NCI-H1930 (cell line): ENCODE measurements at regions not wholly inside any gene's neighbourhood (a gene's known extent, or its start where the extent isn't known, plus 50 kb on each side); places are given as distances from the start of the nearest gene placed in this dataset.
"Not testable (repeated sequence)": the region's sequence is repeated elsewhere in the genome, so short reads cannot be mapped to it uniquely, and the experiment has no call there.

Experiments used
- DNase-seq, 2 experiments: peaks; one replicate each; lab custom pipeline; 2025; lab: John Stamatoyannopoulos, UW

DNA sequence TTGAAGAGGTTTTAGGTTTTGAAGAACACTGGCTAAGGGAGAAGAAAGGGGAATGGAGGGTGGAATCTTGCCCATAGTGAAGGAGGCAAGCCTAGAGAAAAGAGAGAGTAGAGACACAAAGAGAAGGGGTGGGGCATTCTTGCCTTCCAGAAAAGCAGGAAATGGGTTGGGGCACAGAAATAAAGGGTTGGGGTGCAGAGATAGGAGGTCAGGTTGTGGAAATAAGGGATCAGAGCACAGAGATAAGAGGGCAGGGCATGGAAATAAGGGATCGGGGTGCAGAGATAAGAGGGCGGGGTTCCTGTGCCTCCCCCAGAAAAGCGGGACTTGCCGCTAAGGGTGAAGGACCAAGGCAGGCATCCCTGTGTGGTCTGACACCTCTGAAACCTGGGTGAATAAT lies 69.9 kb downstream of the ALG1L2 start:
- not testable (repeated sequence) for DNase-seq

DNA sequence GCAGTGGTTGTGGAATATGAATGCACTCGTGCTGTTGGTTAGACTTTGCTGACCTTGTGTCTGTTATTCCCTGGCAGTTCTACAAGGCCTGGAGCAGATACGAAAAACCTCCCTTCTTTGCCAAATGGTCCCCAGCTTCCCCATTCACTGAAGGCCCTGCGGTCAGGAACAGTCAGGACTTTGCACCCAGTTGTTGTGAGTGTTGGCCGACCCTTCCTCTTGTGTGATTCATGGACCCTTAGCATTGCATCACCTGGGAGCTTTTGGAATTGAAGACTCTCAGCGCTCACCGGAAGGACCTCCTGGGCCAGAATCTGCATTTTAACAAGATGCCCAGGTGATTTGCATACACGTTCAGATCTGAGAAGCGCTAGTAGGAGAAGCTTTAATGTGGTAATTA lies 71.6 kb downstream of the ALG1L2 start:
- not testable (repeated sequence) for DNase-seq

DNA sequence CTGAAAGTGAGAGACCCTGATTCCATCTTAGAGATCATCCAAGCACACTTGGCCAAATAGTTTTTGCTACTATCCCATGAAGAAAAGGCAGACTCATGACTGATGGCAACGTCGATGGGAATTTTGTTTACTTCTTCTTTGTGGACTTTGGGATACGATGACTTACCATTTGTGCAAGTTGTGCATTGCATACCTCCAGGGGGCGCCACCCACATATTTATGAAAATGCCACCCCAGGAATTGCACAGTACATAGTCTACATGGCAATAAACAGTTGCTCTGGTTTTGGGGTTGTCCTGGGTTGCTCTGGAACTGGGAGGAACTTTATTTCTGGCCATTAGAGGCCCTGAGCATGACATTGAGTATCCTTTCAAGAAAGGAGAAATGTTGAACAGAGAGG lies 73.8 kb downstream of the ALG1L2 start:
- DNase-seq, result not testable (repeated sequence)

DNA sequence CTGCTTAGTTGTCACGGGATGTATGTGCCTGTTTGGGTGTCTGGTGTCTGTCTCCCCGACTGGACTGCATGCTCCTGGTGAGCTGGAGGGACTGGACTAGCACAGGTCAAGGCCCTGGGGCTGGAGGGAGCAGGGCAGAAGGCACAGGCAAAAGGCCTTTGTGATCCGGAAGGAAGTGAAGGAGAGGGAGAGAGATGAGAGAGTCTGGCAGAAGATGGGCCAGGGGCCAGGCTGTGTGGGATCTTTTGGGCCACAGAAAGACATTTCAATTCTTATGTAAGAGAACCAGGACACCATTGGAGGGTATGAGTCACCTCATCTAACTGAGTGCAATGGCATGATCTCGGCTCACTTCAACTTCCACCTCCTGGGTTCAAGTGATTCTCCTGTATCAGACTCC lies 85.2 kb downstream of the ALG1L2 start:
- not testable (repeated sequence) for DNase-seq

DNA sequence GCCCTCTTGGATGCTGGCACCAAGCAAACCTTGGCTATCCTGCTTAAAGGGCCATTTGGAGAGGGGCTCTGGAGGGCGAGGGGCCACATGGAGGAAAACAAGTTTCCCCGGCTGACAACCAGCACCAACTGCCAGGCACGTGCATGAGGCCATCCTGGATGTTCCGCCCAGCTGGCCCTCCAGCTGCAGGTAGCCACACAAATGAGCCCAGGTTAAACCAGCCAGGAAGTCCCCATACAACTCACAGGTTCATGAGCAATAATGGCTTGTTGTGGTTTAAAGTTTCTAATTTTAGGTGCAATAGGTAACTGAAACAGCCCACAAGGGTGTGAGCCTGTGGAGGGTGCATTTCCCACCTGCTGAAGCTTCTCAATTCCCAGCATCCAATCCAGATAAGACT lies 93.6 kb downstream of the ALG1L2 start:
- not testable (repeated sequence) for DNase-seq

DNA sequence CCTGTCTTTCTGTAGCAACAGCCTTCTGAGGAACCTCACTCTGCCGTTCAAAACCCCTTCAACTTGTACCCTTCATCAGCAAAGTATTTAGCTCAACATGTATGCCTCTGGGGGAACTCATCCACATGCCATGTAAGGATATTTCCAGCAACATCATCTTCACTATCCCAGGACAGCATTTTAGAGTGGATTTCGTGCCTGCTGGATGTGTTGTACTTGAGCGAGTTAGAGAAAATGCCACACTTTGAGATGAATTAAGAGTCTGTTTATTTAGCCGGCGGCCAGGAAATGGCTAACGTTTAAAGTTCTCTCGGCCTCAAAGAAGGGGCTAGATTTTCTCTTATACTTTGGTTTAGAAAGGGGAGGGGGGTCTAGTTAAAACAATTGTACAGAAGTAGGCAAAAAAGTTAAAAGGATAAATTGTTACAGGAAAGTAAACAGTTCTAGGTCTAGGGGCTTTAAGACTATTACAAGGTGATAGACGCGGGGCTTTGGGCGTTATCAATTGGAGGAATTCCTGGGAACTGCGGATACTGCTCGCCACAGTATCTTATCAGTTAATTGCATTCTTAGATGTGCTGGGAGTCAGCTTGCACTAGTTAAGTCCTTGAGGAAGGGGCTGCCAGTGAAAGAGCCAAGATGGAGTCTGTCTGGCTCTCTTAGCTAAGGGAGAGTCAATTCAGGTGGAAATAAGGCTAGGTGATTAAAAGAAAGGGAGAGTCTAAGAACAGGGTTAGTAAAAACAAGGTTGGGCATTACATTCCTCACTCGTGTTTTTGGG lies 95.0 kb downstream of the ALG1L2 start:
- not testable (repeated sequence) for DNase-seq

DNA sequence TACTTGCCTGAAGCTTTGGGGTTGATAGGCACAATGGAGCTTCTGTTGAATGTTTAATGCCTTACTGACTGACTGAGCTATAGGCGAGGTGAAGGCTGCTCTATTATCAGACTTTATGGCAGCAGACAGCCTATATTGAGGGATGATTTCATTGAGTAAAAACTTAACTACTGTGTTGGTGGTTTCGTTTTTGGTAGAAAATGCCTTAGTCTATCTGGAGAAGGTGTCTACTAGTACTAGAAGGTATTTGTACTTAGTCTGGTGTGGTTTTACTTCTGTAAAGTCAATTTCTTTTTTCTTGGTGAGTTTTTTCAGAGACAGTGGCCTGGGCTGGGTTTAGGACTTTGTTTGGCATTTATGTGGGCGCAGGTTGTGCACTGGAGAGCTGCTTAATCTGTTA lies 97.2 kb downstream of the ALG1L2 start:
- DNase-seq, result not testable (repeated sequence)

DNA sequence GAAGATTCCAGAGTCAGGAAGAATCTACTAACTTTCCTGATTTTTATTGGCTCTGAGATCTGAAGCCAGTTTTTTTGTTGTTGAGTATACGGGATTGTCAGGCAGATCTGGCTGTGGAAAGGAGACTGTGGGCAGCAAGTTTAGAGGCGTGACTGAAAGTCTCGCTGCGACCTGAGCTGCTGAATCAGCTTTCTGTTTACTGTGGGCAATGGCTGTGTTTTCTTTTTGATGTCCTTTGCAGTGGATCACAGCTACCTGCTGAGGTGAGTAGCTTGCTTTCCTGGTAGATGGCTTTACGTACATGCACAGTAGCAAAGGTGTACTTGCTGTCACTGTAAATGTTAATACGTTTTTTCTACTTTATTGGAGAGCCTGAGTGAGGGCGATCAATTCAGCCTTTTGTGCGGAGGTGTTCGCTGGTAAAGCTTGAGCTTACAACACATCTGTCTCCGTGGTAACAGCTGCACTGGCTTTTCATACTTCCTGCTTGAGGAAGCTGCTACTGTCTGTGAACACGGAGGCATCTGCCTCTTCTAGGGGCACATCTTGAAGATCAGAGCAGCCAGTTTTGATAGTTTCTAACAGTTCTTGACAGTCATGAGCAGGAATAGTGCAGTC lies 97.8 kb downstream of the ALG1L2 start:
- DNase-seq, result not testable (repeated sequence)

DNA sequence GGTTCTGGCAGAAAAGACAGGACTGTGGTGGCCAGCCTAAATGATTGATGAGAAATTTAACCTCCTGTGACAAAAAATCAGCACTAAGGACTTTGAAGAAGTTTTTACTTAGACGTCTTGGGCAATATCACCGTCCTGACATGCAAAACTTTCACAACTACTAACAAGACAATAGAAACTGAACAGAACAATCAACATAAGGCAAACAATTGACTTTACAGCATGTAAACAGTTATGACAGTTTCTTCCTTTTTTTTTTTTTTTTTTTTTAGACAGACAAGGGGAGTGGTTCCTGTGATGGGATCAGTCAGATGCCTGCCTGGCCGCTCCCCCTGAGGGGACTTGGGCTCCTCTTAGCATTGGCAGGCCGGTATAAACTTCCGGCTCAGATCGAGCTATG lies 100.8 kb downstream of the ALG1L2 start:
- DNase-seq, result not testable (repeated sequence)

DNA sequence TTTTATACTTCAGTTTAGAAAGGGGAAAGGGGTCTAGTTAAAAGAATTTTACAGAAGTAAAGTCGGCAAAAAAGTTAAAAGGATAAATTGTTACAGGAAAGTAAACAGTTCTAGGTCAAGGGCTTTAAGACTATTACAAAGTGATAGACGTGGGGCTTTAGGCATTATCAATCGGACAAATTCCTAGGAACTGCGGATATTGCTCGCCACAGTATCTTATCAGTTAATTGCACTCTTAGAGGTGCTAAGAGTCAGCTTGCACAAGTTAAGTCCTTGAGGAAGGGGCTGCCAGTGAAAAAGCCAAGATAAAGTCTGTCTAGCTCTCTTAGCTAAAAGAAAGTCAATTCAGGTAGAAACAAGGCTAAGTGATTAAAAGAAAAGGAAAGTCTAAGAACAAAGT lies 102.1 kb downstream of the ALG1L2 start:
- DNase-seq, result not testable (repeated sequence)

DNA sequence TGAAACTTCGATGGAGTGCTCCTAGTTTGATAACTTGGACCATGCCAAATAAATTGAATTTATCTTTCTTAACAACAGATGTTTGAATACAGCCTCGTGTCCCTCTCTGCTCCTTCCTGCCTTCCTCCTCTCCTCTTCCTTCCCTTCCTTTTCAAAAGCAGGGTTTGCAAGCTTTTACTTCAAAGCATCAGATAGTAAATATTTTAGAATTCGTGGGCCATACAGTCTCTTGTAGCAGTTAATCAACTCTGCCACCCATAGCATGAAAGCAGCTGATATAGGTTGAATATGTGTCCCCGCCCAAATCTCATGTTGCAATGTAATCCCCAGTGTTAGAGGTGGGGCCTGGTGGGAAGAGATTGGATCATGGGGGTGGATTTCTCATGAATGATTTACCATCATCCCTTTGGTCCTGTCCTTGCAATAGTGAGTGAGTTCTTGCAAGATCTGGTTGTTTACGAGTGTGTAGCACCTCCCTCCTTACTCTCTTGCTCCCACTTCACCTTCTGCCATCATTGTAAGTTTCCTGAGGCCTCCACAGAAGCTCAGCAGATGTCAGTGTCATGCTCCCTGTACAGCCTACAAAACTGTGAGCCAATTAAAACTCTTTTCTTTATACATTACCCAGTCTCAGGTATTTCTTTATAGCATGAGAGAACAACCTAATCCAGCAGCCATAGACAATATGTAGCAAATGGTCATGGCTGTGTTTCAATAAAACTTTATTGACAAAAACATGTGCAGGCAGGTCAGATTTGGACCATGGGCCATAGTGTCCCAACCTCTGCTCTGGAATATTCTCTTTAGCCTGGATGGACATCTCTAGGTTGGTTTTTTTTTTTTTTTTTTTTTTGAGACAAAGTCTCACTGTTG lies 102.8 kb downstream of the ALG1L2 start:
- not testable (repeated sequence) for DNase-seq

DNA sequence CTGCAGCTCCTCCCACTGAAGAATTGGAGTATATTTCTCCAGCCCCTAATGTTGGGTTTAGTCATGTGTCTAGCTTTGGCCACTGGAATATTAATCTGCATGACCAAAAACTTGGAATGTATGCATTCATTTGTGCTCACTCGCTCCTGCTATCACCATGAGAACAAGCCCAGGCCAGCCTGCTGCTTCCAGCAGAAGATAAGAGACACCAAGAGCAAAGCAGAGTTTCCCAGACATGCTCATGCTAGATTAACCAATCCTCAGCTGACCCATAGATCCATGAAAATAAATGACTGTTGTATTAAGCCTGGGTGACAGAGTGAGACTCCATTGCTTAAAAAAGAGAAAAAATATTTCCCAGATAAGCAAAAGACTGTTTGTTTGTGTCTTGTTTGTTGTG lies 119.6 kb downstream of the ALG1L2 start:
- DNase-seq, result not testable (repeated sequence)

DNA sequence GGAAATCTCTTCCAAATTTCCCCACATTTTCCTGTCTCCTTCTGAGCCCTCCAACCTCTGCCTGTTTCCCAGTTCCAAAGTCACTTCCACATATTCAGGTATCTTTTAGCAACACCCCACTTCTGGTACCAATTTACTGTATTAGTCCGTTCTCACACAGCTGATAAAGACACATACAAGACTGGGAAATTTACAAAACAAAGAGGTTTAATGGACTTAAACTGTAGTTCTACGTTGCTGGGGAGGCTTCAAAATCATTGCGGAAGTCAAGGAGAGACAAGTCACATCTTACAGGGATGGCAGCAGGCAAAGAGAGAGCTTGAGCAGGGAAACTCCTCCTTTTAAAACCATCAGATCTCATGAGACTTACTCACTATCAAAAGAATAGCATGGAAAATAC lies 122.0 kb downstream of the ALG1L2 start:
- DNase-seq, result not testable (repeated sequence)

DNA sequence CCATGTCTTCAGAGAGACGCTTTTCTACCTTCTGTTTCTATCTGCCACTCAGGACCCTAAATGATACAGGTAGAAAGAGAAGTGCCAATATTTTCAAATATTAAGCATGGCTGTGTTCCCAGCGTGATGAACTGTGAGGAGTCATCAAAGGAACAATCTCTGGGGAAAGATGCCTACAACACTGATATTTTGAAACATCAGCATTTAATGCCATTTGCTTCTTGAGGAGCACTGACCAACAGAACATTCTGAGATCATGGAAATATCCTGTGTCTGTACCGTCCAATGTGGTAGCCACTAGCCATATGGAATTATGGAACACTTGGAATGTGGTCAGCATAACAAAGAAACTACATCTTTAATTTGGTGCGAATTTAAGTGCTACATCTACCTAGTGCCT lies 117.9 kb upstream of the COL6A5 start:
- no peak for DNase-seq

DNA sequence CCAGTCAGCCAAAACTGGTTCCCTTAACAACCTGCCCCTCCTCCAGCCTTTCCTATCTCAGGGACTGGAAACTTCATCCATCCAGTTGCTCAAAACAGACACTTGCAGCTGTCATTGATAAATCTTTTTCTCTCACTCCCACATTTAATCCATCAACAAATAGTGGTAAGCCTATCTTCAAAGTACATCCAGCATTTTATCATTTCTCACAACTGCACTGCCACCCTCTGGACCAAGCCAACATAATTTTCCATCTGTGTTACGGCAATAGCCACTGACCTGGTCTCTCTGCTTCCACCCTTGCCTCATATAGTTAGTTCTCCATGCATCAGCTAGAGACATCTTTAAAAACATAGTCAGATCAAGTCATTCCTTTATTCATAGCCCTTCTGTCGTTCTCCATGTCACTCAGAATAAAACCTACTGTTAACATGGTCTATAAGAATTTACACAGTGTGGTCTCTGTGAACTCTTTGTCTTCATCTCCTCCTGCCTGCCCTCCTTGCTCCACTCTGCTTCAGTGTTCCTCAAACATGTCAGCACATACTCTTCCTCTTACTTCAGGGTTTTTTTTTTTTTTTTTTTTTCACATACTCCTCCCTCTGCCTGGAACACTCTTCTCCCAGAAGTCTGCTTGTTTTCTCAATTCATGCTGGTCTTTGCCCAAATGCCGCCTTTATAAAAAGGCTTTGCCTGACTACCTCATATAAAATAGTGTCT lies 102.5 kb upstream of the COL6A5 start:
- no peak for DNase-seq

DNA sequence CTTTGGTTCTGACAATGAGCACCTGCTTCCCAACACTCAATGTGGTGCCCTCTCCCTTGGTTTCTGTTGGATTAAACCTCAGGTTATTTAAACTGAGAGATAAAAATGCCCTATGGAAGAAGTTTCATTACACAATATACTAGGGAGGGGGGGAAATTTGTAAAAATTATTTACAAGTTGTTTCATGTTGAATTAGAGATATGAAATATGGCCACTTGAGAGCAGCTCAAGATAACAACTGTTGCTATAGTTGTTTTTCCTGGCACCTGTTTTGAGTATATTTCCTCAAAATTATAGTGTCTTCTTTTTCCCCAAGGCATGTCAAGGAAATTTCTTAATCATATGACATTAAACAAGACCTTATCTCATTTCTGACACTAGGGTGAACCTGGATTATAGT lies 101.7 kb upstream of the COL6A5 start:
- no peak for DNase-seq

DNA sequence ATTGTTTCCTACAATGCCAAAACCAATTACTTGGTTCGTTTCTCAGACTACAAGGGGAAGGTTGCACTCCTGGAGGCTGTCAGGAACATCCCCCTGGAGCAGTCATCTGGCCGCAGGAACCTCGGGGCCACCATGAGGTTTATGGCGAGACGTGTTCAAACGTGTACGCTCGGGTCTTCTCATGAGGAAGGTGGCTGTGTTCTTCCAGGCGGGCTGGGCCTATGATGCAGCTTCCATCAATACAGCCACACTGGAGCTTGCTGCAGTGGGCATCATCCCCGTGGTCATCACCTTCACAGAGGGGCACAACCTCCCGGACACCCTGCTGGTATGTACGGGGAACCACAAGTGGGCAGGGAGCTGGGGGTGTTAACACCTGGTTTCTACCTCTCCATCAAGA lies 94.5 kb upstream of the COL6A5 start:
- DNase-seq, result no peak

DNA sequence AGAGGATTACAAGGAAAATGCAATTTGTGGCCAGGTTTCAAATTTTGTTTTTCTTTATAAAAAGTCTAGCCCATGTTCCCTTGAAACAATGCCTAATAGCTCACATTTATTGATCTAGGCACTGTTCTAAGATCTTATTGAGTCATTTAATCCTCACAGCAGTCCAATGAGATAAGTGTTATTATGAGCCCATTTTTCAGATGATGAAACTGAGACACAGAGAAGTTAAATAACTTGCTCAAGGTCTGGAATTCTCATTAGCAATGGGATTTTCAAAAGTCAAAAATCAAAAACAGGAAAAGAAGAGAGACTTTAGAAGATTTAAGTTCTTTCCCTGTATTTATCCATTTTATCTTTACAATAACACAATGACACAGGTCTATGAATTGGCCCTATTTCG lies 90.0 kb upstream of the COL6A5 start:
- DNase-seq, result no peak

DNA sequence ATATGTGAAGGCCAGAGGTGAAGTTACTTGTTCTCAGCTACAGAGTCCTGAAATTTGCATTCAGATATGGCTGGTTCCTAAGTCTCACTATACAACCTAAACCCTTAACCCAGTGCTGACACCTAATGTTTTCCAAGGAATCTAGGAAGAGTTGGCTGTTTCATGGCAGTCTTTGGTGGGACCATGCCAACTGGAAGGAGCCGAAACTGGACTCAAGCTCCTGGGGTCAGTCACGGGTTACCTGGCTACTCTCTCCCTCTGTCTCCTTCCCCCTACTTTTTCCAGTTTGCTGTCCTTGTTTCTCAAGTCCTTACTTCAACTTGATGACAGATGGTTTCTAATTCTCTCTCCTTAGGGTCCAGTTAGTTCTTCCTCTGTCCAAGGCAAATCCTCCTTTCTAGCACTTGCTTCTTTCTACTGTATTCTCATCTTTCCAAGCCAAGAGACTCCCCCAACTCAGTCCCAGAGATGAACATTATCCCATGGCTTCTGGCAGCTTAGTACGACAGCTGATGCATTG lies 88.6 kb upstream of the COL6A5 start:
- no peak for DNase-seq

DNA sequence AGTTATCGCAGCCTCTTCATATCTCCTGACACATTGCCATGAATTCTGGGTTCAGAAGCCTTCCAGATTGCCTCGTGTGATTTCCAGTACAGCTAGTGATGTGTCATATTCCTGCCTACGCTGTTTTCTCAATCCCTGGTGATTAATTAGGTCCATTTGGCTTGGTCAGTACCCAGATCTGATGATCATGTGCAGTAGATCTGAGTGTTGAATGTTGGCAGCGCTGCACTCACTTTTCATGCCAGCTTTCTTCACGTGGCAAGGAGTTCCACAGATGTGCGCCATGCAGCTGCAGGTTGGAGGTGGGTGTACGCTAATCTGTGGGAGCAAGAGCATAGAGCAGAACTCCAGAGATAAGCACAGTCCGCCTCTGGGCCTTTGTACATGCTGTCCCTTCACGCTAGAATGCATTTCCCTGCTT lies 86.9 kb upstream of the COL6A5 start:
- no peak for DNase-seq

DNA sequence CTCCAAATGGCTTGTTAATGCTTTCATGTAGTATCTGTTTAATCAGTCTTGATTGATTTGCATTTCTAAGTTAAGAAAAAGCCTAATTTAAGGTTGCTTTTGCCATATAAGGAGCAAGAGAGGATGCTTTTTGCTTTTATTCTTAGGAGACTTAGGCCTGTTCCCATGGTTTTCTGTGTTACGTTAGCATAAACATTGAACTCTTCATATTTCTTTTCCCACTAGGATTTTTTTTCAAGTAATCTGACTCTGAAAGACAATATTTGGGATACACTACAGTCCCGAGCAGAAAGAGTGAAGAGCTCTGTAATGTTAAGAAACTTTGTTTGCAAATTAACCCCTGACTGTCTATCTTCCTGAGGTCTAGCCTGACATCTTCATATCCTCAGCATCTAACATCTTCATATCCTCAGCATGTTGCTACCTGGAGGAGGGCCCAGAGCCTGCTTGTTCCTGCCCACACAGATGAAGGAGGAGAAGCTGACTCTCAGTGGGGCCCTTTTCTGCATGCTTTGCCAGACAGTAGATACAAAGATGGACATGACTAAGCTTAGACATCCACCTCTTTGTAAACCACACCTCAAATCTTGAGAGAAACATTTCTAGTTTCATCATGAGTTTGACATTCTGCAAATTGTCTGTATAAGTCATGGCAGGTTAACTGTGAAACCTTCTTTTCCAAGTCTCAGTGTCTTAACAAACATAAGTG lies 86.2 kb upstream of the COL6A5 start:
- DNase-seq, result no peak
